Endothelial cell of hepatic sinusoid (primary cell): ENCODE measurements at regions not wholly inside any gene's neighbourhood (a gene's known extent, or its start where the extent isn't known, plus 50 kb on each side); places are given as distances from the start of the nearest gene placed in this dataset.

ENCODE experiments used
- in situ Hi-C: cut with HindIII; loops from 2 replicates; pipeline ENCODE4 v1.10.0; 2017; ENCODE audit warnings: low sequenced_read_pairs

DNA sequence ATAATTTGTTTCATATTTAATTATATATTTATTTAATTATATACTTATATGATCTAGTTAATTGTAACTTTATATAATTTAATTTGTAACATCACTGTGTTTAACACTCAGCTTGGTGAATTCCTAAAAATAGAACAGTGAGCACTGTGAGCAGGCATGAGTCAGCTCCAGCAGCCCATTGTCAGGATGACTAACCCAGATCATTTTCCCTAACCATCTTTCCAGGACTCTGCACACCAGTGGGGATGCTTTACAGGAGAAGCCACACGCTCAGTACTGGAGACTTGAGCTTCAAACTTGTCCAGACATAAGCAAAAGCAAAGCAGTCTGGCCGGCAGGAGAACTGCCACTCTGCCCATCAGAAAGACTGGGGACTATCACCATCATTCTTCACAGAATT is 446.2 kb upstream of the TRPC7 start:
- in situ Hi-C loops = no loop called here

DNA sequence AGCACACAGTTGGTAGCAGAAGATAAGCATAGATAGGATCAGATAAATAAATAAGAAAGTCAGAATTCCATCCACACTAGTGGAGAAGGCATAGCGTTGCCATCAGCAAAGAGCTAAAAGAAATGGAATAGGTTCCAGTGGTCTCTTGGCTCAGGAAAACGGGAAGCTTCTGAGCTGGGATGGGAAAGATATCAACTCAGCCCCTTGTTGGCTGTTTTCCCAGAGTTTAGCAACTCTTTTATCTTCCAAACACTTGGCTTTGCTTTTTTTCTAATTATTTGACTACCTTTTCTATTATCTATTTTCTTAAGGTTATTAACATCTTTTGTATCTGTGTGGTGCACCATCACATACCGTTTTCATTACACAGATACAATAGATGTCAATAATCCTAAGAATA is 445.7 kb upstream of the TRPC7 start:
- in situ Hi-C loops = no loop called here

DNA sequence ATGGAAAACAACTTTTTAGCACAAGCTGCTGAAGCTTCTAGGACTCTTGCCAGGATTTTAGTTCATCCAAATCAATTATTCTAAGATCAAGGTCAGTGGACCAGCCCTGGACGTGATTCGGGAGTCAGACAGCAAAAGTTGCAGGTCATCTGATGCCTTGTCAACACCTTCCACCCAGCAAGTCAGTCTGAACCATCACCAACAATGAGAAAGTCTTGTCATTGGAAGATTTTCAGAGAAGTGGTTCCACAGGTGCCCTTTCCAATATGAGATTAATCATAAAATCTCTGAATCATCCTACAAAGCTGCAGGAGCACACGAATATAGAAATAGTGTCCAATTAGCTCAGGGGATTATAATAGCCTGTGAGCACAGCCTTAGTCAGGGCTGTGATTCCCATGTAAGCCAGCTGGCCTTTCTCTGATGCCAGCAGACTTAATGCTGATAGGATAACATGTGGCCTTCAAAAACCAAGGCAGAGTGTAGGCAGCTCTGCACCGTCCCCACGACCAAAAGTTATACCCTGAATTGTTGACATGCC is 445.0 kb upstream of the TRPC7 start:
- in situ Hi-C loops = no loop called here

DNA sequence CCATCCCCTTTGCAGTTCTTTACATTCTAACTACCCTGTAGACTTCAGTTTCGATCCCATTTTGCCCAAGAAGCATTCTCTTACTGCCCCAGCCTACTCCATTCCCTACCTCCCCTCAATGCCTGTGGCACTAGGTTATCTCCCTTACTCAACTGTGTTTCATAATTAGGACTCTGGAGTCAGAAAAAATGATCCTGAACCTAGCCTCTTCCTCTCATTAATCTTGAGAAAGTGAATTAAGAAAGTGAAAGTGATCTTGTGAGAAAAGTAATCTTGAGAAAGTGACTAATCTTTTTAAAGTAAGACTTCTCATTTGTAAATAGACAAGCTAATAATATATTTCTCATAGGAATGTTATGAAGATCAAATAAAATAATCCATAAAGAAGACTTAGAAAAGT is 444.0 kb upstream of the TRPC7 start:
- in situ Hi-C loops = no loop called here

DNA sequence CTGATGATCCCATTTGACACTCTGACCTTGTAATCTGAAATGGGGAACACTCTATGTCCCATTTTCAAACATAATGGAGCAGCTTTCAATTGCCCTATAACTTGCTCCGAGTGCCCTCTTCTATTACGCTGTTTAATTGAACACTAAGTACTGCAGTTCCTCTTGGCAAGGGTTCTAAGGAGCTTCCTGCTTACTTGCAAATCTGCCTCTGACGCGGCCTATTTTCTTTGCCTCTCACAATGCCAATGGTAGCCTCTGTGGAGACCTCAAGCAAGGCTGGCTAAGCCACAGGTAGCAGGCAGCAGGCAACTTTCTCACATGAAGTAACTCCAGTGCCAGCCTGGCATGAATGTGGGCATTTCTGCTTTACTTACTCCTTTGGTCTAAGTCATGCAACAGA is 443.4 kb upstream of the TRPC7 start:
- in situ Hi-C loops = no loop called here

DNA sequence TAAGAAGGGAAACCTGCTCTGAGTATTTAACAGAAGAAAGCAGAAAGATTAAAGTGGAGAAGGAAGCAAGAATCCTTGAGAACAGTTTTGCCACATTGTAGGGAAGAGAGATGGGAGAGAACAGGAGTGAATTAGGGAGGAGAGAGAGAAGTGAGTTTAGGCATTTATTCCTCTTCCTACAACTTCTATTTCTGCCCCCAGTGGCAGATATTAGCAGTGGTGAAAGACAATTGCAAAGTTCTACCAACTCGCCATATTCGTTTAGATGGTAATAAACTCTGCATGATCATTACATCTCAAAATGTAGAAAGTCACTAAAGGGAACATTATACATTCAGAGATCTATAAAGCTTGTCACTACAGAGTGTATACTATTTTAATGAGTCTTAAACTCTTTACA is 440.1 kb upstream of the TRPC7 start:
- in situ Hi-C loops = no loop called here

DNA sequence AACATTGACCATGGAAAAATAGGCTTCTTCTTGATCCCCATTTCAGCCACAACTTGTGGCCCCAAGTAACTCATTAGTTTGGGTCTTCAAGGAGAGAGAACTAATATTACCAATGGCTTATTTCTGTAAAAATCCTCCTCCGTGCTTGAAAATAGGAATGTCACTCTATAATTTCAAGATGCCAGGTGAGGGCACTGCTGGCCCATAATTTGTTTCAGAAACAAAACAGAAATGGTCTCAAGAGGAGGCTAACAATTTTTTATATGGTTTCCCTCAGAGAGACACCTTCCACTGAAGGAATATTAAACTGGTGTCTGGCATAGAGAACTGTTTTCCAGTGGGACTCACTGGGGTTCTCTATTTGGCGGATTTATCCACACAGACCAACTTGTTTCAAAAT is 437.0 kb upstream of the TRPC7 start:
- in situ Hi-C loops = no loop called here

DNA sequence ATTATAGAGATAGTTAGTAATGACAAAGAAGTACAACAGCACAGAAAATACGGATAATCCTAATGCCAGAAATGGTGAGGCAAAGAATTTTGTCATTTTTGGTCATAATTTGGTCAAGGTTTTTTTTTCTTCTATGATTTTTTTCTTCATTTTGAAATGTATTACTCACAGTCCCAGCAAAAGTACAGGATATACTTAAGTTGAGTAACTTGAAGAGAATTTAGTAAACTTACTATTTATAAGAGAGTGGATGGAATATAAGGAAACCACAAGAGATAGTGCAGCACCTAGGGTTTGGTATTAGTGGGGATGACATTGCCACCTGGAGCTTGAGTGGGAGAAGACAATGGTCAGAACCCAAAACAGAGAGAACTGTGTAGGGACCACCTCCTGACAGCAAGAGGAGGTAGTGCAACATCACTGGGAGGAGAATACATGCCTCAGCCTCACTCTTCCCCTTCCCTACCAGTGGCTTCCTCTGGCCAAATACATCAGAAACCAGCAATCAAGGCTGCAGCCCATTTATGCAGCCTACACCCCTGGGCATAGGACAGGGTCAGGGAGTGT is 434.5 kb upstream of the TRPC7 start:
- in situ Hi-C loops = no loop called here

DNA sequence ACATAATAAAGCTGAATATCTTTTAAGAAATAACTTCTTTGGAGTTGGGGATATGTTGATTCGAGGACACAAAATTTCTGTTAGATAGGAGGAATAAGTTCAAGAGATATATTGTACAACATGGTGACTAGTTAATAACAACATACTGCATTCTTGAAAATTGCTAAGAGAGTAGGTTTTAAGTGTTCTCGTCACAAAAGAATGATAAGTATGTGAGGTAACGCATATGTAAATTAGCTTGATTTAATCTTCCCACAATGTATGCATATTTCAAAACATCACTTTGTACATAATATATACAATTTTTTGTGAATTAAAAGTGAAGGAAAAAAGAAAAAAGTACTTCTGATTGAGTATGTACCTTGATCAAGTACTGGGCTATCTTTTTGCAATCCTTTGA is 428.0 kb upstream of the TRPC7 start:
- in situ Hi-C loops = no loop called here

DNA sequence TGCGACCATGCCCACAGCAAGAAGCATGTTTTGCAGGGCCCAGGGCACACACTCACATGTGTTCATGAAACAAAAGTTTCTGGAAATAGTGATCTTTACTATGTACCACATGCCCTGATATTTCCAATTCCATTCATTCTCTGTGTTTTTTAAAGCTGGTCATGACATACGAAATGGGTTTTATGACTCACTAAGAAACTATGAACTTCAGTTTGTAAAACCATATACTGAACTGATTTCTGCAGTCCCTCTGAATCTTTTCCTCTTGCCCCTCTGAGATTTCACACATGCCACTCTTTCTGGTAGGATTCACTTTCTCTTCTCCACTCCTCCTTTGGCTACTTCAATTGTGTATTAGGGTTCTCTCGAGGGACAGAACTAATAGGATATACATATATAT is 416.1 kb upstream of the TRPC7 start:
- in situ Hi-C loops = no loop called here

DNA sequence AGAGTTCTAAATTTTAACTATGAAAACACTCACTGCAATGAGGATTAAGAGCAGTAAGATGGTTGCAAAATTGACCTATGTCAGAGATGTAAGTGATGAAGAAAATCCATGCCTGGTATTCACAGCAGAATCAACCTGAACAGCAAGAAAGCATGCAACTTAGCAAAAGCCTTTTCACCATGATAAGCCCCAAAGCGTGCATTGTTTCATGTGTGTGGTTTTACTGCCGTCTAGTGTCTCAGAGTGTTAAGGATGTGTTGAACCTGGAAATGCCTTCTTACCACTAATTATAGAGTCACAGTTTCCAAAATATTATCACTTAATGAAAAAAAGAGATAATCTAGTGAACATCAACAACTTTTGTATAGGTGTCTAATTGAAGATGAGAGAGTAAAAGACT is 415.2 kb upstream of the TRPC7 start:
- in situ Hi-C loops = no loop called here

DNA sequence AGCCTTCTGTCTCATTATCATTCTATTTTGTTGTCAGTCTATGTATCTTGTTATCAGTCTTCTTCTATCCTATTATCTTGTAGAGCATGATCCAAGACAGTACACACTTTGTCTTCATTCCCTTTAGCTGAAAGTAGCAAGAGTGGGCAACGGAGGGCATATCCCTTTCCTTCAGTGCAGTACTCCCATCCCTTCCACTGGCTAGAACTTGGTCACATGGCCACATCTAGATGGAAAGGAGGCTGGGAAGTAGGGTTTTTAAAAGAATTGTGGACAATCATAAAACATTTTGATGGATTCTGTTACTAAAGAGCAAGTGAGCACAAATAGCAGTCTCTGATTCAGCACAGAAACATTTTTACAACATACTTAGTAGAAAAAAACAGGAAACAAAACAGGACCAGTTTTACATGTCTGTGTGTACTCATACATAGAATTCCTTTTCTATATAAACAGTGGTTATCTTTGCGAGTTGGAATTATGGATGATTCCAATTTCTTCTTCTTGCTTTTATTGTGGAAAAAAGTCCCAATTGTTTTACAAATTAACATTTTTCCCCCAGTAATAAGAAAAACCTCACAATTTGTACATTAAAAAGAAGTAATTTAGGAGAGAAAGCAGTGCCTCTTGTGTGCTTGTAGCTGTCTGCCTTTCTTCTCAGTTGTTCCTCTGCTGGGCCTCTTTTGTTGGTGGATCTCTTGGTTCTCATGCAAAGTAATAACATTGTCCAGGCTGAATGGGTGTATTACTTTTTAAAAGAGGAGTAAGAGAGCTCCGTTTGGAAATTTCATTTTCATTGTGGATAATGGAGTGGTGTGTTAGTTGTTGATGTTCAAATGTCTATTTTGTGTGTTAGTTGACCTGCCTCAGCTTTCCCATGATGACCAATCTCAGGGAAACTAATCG is 410.9 kb upstream of the TRPC7 start:
- in situ Hi-C loops = no loop called here

DNA sequence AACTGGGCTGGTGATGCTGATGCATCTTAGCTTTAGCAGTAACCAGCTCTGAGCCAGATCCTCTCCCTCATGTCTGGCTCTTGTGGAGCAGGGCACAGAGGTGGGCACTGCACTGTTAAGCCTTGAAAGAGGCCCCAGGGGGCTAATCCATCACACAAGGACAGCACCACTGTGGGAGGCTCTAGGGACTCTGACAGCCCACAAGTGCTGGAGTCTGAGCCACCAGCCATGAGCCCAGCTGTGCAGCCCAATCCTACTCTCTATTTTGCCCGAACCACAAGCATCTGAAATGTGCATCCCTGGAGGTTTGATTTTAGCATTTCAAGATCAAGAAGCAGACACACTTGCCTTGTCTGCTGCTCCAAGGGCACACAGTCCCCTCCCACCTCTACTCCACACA is 407.1 kb upstream of the TRPC7 start:
- in situ Hi-C loops = no loop called here

DNA sequence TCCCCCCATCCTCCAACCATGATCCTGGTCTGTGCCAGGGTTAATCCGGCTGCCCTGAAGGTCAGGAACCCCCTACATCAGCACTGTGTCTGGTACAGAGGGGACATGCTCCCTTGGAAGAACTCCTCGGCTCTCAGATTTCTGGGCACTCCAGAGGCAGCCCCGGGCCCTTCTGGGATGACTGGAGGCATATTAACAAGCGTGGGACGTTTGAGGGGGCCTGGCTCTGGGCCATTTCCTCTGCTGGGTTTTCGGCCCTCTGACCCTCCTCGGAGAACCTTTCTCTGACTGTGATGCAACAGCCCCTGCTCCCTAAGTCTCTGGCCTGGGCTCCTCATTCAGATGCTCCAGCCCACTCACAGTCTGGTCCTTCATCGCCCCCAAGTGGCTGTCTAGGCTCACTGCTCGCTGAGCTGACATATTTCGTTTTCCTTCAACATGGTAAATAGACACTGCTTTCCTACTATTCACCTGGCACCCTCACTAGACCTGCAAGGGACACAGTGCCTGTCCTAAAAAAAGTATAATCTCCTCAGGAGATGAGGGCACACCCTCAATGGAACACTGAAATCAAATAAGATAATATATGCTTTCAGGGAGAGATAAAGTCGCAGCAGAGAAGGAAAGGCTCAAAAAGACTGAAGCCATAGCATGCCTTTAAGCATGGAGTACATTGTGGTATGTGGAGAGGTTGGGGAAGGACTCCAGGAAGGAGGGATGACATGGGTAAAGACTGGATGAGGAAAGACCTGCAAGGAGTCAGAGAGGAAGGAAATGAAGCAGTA is 404.7 kb upstream of the TRPC7 start:
- in situ Hi-C loops = no loop called here

DNA sequence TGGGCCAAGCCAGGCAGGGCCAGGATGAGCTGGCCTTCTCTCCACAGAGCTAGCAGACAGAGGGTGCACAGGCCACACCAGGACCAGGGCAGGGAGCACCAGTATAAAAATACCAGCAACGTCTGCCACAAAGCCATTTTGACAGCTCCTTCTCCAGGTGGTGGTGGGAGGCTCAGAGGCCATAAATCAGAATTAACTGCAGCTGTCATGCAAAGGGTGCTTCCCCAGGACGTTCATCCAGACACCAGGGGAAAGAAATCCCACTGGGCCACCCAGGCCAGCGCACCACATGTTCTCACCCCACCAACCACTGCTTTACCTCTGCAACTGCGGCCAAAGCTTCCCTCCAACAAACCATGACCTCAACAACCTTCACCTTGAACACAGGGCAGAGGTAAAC is 403.7 kb upstream of the TRPC7 start:
- in situ Hi-C loops = no loop called here

DNA sequence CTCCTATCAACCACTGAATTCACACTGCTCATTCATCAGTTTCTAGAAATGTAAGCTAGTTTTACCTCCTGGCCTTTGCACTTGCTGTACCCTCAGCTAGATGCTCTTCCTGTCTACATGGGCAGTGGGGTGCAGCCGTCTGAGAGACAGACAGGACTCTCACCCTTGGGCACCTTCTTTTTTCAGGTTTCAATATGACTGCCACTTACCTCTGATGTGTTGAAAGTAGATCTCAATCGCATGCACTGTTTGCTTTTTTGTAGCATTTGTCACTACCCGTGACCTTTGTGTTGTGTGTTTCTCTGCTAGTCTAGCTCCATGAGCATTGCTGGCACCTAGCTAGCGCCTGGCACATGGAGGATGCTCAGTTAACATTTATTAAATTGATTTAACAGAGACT is 403.1 kb upstream of the TRPC7 start:
- in situ Hi-C loops = no loop called here

DNA sequence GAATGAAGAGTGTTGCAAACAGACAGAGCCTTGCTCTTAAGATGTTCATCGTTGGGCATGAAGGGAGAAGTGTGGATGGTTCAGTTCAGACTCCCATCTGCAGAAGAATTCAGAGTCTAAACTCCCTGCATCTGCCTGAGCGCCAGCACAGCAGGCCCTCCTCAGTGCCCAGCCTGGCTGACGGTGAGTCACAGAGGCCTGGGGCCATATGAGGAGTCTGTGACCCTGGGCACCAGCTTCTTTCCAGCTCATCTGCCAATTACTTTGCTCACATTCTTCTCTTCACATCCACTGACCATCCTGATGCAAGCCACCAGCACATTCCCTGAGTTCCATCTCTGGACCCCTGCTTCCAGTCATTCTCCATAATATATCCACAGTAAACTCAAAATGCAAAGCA is 401.1 kb upstream of the TRPC7 start:
- in situ Hi-C loops = no loop called here

DNA sequence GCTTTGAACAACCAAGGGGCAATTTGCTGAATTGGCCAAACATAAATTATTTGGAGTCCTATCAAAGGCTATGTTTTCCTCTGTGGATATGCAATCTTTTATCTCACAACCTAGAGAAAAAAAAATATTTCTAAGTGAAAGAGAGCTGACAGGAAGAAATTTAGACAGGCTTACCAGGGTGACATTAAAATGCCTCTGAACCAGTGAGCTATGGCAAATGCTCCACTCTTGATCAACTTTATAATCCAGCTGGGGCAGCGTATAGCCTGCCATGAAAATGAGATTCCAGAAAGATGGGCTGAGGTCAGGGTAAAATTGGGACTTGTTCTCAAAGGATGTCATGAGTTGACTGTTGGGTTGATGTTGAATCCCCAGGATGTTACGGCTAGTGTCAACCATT is 399.3 kb upstream of the TRPC7 start:
- in situ Hi-C loops = no loop called here

DNA sequence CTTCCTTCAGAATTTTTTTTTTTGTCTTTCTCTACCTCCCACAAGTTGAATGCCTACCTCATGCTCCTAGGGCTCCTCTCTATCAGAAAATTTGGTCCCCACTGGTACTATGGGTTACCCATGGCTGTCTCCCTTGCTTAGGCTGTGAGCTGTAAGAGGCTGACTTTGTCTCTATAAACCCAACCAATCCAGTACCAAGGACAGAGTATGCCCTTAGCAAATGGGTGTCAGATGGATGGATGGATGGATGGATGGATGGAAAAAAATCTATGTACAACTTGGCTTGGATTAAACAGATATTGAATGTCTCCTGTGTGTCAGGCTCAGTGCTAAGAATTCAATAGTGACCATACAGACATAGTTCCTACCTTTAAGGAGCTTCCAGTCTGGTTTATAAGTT is 398.2 kb upstream of the TRPC7 start:
- in situ Hi-C loops = no loop called here

DNA sequence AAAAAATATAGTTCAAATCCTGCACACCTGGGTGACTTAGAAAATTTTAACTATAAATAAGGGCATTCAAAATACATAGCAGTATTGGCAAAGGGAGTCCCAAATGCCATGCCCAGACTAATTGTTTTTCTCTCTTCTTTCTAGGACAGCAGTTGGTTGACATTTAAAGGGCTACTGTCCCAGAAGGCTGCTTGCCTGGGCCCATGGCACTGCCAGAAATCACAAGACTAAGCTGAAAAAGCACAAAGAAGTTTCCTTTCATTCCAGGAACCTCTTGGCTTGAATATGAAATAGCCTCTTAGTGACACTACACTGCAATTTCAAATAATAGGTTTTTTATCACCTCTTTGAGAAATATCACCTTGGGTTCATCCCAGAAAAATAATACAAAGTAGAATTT is 388.9 kb upstream of the TRPC7 start:
- in situ Hi-C loops = no loop called here

DNA sequence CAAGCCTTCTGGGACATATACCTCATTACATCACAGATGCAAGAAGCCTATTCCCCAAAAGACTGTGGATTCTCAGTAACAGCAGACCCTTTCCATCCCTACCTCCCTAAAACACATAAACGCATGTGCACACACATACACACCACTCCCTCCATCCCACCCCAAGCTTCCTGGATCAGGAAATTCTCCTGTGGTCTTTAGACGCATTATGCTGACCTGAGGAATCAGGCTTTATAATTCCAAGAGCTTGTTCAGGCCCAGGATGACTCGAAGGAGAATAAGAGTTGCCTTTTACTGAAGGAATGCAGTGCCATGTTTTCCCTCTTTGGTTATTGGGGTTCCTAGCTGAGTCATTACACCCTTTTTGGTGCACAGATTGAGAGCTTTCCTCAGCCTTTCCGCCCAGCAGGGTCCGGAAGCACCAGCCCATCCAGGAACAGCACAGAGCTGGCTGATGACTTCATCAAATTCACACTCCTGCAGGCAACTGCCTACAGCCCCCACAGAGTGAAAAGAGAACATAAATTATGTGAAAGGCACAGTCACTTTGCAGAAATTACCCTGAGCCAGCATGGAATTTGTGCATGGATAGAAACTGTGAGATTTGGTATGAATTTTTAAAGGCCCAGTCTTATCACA is 385.0 kb upstream of the TRPC7 start:
- in situ Hi-C loops = no loop called here
